H1 (cell line): ENCODE measurements at regions not wholly inside any gene's neighbourhood (a gene's known extent, or its start where the extent isn't known, plus 50 kb on each side); places are given as distances from the start of the nearest gene placed in this dataset.

ENCODE experiments used
- BACH1 ChIP-seq: IDR thresholded peaks from 2 replicates; pipeline ENCODE4 v1.6.1; 2012; ENCODE audit warnings: low read length, improper control_type of control experiment
- CBX8 ChIP-seq: fragments of 300-800, 300-1000 bp; sonication (generic); IDR thresholded peaks from 2 replicates; pipeline ENCODE4 v1.7.1; 2016; ENCODE audit warnings: low read depth, low read length, borderline replicate concordance
- CTCF ChIP-seq, 3 experiments: IDR thresholded peaks; 1 replicate in 2 of 3; 2 replicates in 1 of 3; pipeline versions ENCODE4 v1.5.1 to v1.6.1; 2011; ENCODE audit warnings: low read length in 3 of 3, mild to moderate bottlenecking in 3 of 3, inconsistent platforms in 2 of 3, low read depth in 1 of 3, moderate library complexity in 1 of 3; ENCODE audit not compliant: insufficient read depth in 1 of 3; ENCODE audit errors: control extremely low read depth in 1 of 3
- EZH2 ChIP-seq: fragments of 200-600 bp; sonication (generic); IDR thresholded peaks from 2 replicates; pipeline ENCODE4 v1.7.1; 2012; ENCODE audit warnings: low read depth, mild to moderate bottlenecking, moderate library complexity, low read length, inconsistent platforms; ENCODE audit not compliant: severe bottlenecking
- PHF8 ChIP-seq: fragments of 200-600 bp; sonication (generic); conservative IDR thresholded peaks from 2 replicates; pipeline ENCODE4 v1.7.1; 2012; ENCODE audit warnings: low read depth, mild to moderate bottlenecking, inconsistent platforms, low read length, moderate library complexity
- RAD21 ChIP-seq, 2 experiments: IDR thresholded peaks in 1 of 2; conservative IDR thresholded peaks in 1 of 2; 2 replicates each; pipeline ENCODE4 v1.6.1; 2011; ENCODE audit warnings: low read depth in 2 of 2, low read length in 2 of 2, improper control_type of control experiment in 1 of 2, inconsistent platforms in 1 of 2, mild to moderate bottlenecking in 1 of 2, moderate library complexity in 1 of 2
- SIRT6 ChIP-seq: IDR thresholded peaks from one replicate; pipeline ENCODE4 v1.7.1; 2012; ENCODE audit warnings: low read length, inconsistent platforms
- SIX5 ChIP-seq: IDR thresholded peaks from 2 replicates; pipeline ENCODE4 v1.6.1; 2011; ENCODE audit warnings: mild to moderate bottlenecking, low read depth, low read length
- SP1 ChIP-seq: IDR thresholded peaks from 2 replicates; pipeline ENCODE4 v1.6.1; 2011; ENCODE audit warnings: low read depth, low read length
- SP2 ChIP-seq: IDR thresholded peaks from 2 replicates; pipeline ENCODE4 v1.6.1; 2012; ENCODE audit warnings: mild to moderate bottlenecking, low read length, inconsistent platforms
- SUZ12 ChIP-seq: fragments of 200-600 bp; sonication (generic); IDR thresholded peaks from 2 replicates; pipeline ENCODE4 v1.6.1; 2012; ENCODE audit warnings: mild to moderate bottlenecking, inconsistent platforms, low read length, moderate library complexity, mixed read lengths
- YY1 ChIP-seq: IDR thresholded peaks from 2 replicates; pipeline ENCODE4 v1.6.1; 2011; ENCODE audit warnings: low read depth, mild to moderate bottlenecking, low read length
- ZNF274 ChIP-seq: IDR thresholded peaks from 2 replicates; pipeline ENCODE4 v1.7.0; 2012; ENCODE audit warnings: low read length, borderline replicate concordance; ENCODE audit errors: extremely low read depth

GRCh38 chr10:121325490-121326231, 272.6 kb downstream of the FGFR2 start:
- TF ChIP-seq BACH1, result no peak
- no peak for TF ChIP-seq RAD21 (IDR thresholded peaks at IDR 0.05 in 1 of 2, conservative IDR thresholded peaks at IDR 0.05 in 1 of 2; ENCODE audit: low read depth in 2 of 2, low read length in 2 of 2)
- no peak for TF ChIP-seq CTCF (IDR thresholded peaks at IDR 0.05; ENCODE audit: control extremely low read depth in 1 of 3, insufficient read depth in 1 of 3, low read depth in 1 of 3, low read length in 3 of 3)
- TF ChIP-seq SP2, result no peak
- no peak for TF ChIP-seq ZNF274
- no peak for TF ChIP-seq PHF8
- no peak for TF ChIP-seq CBX8
- TF ChIP-seq SIRT6, result no peak
- no peak for TF ChIP-seq YY1
- no peak for TF ChIP-seq SUZ12
- no peak for TF ChIP-seq EZH2
- TF ChIP-seq SP1, result no peak
- TF ChIP-seq SIX5, result no peak
